CD4-positive, alpha-beta T cell treated with Interleukin-10 for 1 hour (primary cell): ENCODE measurements at regions not wholly inside any gene's neighbourhood (a gene's known extent, or its start where the extent isn't known, plus 50 kb on each side); places are given as distances from the start of the nearest gene placed in this dataset.

ENCODE experiments used
- DNase-seq: peaks from one replicate; pipeline ENCODE4 v3.0.0-alpha.2; 2020

DNA sequence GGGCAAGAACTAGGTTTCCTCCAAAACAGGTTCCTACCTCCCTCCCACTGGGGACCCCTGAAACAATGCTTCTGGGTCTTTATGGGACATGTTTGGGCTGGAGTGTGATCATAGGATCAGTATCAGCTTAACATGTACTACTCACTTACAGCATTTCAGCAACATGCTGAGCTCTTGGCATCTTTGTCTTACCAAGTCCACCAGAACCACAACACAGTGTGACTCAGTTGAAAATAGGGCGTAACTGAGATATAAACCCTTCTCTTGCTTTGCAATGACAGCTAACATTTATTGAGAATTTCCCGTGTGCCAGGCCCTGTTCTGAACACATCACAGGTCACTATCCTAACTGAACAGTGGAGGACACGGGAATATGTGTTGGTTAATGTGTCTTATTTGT is 218.5 kb upstream of the LNX1 start:
- DNase-seq, result no peak

- no peak for DNase-seq
Observed at GRCh38 chr4:53805291-53805690, 214.0 kb upstream of the LNX1 start.

GRCh38 chr4:53804719-53805118 is 213.4 kb upstream of the LNX1 start:
- no peak for DNase-seq

GRCh38 chr4:53802500-53802899 is 211.2 kb upstream of the LNX1 start:
- no peak for DNase-seq

GRCh38 chr4:53801373-53801772 is 210.1 kb upstream of the LNX1 start:
- DNase-seq, result no peak

DNA sequence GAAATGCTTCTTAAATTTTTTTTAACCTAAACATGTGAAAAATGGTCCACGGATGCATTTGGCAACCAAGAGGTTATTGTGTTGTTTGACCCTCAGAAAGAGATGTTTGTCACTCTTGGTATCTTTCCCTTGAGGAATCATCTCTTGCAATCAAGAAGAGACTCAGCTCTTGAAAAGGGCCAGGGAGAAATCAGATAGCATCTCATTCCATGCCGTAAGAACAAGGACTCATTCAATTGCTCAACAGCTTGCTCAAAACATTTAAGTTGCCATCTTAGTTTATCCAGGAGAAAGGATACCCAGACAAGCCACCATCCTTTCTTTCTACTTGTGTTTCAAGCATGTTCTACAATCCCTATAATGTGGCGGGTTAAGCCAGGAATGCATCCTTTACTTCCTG is 209.5 kb upstream of the LNX1 start:
- DNase-seq, result no peak

DNA sequence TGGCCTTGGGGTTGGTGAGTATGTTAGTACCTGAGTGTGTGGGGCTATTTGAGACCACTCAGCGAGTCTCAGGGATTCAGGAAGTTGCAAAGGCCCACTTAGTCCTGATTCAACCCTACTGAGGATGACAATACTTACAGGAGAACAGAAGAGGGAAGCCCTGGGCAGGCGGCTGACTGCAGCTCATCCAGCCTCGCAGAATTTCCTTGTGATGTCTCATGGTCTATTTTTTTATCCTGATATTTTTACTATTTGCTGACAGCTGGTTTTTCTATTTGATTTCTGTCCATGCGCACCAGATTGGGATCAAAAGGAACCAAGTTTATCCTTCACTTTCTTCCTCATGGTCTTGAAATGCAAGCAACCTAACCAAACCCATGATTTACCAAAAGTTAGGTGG is 201.8 kb upstream of the LNX1 start:
- no peak for DNase-seq

DNA sequence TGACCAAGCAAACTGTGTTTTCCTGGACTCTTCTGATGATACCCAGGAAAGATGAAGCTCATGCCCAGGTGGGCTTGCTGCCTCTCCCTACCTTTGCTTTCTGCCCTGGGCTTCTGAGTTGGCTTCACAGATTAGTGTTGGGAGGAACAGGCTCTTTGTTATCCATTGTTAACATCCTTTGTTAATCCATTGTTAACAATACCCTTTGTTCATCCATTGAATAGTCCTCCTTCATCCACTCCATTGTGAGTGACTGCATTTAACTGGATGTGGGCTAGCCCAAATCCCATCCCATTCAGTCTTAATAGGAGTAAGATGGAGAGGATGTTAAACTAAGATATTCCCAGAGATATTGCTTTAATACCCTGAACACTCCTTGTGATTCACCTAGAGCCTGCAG is 199.0 kb upstream of the LNX1 start:
- DNase-seq, result no peak

- no peak for DNase-seq
Observed at GRCh38 chr4:53788621-53789020, 197.3 kb upstream of the LNX1 start.

DNA sequence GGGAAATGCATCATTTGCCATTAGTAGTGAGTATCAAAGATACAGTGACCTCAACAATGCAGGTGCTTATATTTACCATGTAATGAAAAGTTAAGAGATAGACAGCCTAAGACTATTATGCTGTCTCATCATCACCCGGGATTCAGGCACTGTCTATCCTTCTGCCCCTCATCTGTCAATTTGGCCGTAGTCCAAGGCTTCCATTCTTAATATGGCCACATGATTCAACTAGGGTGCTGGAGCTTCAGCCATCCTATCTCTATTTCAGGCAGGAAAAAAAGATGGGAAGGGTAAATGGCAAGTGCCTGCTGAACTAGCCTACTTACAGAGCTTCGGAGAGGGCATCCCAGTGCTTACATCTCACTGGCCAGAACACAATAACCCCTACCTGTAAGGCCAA is 196.7 kb upstream of the LNX1 start:
- DNase-seq, result no peak

- DNase-seq, result no peak
Observed at GRCh38 chr4:53786632-53787031, 195.3 kb upstream of the LNX1 start.

GRCh38 chr4:53785996-53786395 is 194.7 kb upstream of the LNX1 start:
- DNase-seq, result no peak

DNA sequence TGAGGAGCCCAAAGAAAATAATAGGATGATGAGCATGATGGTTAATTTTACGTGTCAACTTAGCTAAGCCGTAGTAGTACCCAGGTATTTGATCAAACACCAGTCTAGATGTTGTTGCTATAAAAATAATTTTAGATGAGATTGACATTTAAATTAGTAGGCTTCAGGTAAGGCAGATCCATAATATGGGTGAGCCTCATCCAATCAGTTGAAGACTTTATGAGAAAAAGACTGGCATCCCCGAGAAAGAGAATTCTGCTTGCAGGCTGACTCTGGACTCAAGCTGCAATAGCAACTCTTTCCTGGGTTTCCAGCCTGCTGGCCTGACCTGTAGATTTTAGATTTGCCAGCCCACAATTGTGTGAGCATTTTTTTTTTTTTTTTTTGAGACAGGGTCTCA is 192.8 kb upstream of the LNX1 start:
- DNase-seq, result no peak

DNA sequence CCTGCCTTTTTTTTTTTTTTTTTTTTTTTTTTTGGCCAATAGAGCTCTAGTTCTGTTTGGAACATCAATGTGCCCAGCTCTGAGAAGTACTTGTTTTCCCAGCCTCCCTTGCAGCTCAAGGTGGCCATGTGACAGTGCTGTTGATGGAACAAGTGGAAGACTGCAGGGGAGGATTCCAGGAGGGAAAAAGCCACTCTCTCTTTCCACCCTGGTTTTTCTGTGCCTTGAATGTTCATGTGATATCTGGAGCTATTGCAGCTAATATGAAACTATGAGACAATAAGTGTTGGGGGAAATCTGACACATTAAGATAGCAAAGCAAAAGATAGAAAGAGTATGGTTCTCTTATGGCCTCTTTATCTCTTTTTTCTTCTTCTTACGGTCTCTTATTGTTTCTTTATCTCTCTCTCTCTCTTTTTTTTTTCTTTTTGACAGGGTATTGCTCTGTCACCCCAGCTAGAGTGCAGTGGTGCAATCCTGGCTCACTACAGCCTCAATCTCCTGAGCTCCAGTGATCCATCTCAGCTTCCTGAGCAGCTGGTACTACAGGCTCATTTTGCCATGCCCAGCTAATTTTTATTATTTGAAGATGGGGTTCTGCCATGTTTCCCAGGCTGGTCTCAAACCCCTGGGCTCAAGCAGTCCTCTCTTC is 192.0 kb upstream of the LNX1 start:
- DNase-seq, result no peak

- no peak for DNase-seq
Observed at GRCh38 chr4:53782458-53782845, 191.2 kb upstream of the LNX1 start.

DNA sequence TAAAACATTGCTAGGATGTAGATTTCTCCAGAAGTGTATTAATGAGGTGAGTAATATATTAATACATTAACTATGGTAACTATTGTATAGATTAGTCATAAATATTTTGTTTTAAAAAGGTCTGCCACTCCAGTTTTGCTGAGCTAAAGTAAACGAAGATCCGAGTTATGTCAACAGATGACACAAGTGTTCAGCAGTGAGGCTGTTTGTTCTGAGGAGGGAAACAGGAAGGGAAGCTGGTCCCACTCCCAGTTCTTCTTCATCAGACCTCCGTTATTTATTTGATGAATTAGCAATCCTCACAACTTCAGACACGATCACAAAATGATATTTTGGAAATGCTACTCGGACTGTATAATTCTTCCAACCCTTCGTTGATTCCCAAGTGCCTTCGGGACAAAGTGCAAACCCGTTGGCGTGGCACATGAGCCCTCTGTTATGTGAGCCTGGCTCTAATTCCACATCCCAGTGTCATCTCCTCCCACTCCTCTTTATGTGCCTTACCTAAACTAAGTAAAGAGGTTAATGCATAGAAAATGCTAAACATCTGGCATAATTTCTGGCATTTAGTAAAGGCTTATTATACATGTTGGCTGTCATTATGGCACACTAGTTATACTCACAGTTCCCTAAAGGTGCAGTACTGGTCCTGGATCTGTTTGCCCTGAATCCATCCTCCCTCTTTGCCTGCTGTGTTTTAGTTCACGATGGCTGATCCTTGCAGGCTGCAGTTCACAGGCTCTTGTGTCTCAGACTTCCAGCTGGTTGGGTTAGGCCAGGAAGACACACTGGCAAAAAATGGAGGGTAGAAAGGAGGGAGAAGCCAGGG is 190.6 kb upstream of the LNX1 start:
- DNase-seq, result no peak

GRCh38 chr4:53780736-53781400 is 189.6 kb upstream of the LNX1 start:
- no peak for DNase-seq

DNA sequence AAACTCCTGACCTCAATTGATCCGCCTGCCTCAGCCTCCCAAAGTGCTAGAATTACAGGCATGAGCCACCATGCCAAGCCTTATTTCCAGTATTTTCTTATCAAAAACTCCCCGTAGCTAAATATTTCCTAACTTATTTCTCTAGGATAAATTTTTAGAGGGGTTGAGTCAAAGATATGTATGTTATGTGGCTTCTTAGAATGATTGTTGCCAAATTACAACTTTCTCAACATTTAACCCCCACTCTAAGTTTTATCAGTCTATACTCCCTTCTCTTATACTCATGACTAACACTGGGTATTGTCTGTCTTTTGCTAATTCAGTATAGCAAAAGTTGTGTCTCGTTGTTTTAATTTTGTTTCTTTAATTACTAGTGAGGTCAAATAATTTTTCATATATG is 187.7 kb upstream of the LNX1 start:
- DNase-seq, result no peak

DNA sequence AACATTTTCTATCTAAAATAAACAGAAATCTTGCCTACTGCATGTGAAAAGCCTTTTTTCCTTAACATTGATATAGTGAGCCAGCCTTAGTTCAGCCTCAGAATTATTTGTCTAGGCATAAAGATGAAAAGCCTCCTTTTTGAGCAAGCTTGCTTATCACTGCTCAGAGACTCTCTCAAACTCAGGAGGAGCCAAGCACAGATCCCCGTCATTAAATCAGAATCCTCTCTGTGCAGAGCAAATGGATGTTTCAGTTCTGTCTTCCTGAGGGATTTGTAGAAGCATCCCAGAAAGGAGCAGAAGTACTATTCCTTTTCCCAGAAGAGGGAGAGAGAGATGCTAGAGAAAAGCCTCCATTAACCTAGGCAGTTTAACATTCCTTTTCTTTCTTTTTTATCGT is 186.9 kb upstream of the LNX1 start:
- DNase-seq, result no peak

DNA sequence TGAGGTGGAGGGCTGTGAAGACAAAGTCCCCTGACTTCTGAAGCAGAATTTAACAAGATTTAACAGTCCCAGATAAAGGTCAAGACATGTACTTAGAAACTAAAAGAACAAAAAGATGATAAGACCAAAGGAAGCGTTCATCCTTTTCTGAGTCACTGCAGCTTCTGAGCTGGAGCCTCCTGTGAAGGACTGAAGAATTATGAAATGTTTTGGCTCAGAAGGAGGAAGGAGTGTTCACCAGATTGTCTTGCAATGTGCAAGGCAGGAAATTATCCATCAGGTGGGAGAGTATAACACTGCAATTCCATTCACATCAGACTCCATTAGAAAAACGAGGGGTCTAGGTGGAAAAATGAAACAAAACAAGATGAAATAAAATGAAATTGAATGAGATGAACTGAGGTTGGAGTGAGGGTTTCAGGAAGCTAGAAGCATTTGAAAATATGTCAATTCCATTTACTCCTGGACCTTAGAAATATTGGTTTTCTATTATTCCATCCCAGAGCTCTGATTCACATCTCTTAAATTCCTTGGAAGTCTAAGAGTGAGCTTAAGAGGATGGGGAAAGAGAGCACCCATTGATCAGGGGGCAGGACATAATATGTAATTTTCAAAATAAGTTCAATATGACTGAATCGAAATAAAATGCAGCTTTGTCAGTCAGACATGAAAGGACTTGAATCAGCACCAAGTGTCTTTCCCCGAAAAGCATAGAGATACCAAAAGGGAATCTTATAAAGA is 186.1 kb upstream of the LNX1 start:
- DNase-seq, result no peak

GRCh38 chr4:53776141-53776540 is 184.9 kb upstream of the LNX1 start:
- DNase-seq, result no peak

DNA sequence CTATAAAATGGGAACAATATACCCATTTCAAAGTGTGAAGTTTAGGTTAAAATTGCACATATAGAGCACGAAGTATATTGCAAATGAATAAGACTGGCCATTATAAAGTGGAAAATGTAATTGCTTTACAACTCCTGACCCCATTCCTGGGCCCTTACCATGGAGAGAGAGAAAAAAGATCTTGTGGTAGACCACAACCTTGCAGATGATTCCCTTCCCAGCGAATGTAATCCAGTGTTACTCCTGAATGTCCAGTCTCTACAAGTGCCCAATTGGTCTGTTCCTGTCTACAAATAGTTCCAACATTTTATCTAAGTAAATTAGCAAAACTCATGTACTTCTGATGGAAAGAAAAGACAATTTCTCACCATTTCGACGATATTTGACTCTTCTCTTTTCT is 184.1 kb upstream of the LNX1 start:
- no peak for DNase-seq

- no peak for DNase-seq
Observed at GRCh38 chr4:53771326-53771725, 180.0 kb upstream of the LNX1 start.

DNA sequence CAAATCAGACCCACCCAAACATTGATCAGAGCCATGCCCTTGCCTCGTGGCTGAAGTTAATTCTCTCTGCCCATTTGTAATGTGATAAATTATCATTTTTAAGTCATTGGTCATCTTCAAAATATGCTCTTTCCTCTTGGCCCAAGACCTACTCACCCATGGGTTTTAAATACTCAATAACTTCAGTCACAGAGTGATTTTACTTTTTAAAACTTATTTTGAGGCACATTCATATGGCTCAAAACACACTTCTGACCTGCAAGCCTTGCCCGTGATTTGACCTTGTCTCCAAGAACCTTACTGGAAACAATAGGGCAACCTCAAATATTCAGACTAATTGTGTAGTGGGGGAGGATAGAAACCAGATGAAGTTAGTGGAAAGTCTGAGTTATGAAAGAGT is 176.2 kb upstream of the LNX1 start:
- DNase-seq, result no peak
